ENCODE measurements at regions not wholly inside any gene's neighbourhood (a gene's known extent, or its start where the extent isn't known, plus 50 kb on each side); places are given as distances from the start of the nearest gene placed in this dataset.

- intact Hi-C loops (cut with DNase I, micrococcal nuclease): no loop called here
- Mint-ChIP-seq H3K27me3 (no peaks in the 10 kb centered on the region), H3K36me3 (ENCODE audit: low read depth) (no peaks in the 10 kb centered on the region), H3K4me3 (no peak overlapping the region), H3K9me3 (no peaks in the 10 kb centered on the region), H3K27ac (no peak overlapping the region), H3K4me1 (ENCODE audit: low read depth) (no peaks in the 10 kb centered on the region)
- Histone ChIP-seq H3K36me3 (ENCODE audit: insufficient read depth, low read length) (no peaks in the 10 kb centered on the region), H3K4me1 (ENCODE audit: insufficient read depth, low read length) (no peaks in the 10 kb centered on the region), H3K27me3 (ENCODE audit: control insufficient read depth in 1 of 2, insufficient read depth in 2 of 2, low read length in 2 of 2) (no peaks in the 10 kb centered on the region), H3K9me3 (ENCODE audit: control insufficient read depth in 1 of 2, insufficient read depth in 1 of 2, low read length in 2 of 2) (no peaks in the 10 kb centered on the region), H3K4me3 (ENCODE audit: low read length) (no peak overlapping the region), H3K27ac (ENCODE audit: low read depth in 1 of 2, low read length in 2 of 2) (no peak overlapping the region)
- DNase-seq (no peak), ATAC-seq (ENCODE audit: poor library complexity) (no peak)
- TF ChIP-seq, protein P1, sequence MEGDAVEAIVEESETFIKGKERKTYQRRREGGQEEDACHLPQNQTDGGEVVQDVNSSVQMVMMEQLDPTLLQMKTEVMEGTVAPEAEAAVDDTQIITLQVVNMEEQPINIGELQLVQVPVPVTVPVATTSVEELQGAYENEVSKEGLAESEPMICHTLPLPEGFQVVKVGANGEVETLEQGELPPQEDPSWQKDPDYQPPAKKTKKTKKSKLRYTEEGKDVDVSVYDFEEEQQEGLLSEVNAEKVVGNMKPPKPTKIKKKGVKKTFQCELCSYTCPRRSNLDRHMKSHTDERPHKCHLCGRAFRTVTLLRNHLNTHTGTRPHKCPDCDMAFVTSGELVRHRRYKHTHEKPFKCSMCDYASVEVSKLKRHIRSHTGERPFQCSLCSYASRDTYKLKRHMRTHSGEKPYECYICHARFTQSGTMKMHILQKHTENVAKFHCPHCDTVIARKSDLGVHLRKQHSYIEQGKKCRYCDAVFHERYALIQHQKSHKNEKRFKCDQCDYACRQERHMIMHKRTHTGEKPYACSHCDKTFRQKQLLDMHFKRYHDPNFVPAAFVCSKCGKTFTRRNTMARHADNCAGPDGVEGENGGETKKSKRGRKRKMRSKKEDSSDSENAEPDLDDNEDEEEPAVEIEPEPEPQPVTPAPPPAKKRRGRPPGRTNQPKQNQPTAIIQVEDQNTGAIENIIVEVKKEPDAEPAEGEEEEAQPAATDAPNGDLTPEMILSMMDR (IDR thresholded peaks at IDR 0.05): no peak
- ChIA-PET CTCF (no interaction called here), POLR2A (no interaction called here)
These were observed 146.2 kb upstream of the NDST4 start for GRCh38 chr4:115259642-115260041.

DNA sequence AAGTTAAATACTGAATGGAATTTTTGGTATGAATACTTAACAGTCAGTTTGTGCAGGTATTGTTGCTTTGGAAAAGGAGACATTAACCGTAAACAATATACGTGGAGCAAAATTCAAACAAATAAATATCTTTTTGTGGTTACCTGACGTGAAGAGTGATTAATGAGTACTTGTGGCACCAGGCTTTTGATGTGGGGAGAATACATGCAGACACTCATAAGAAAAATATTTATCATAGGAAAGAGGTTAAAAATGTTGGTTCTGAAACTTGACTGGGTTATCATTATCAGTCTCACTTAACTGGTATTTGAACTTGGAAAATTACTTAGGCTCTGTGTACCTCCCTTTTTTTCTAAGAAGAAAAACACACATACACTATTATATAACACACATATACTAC lies 136.4 kb upstream of the NDST4 start:
- H3K27ac Mint-ChIP-seq: no peak overlapping the region
- Histone ChIP-seq H3K4me3 (ENCODE audit: low read length) (no peak overlapping the region), H3K9me3 (ENCODE audit: control insufficient read depth in 1 of 2, insufficient read depth in 1 of 2, low read length in 2 of 2) (no peaks in the 10 kb centered on the region), H3K27ac (ENCODE audit: low read depth in 1 of 2, low read length in 2 of 2) (no peak overlapping the region), H3K36me3 (ENCODE audit: insufficient read depth, low read length) (no peaks in the 10 kb centered on the region), H3K4me1 (ENCODE audit: insufficient read depth, low read length) (no peaks in the 10 kb centered on the region), H3K27me3 (ENCODE audit: control insufficient read depth in 1 of 2, insufficient read depth in 2 of 2, low read length in 2 of 2) (no peaks in the 10 kb centered on the region)
- no peaks in the 10 kb centered on the region for H3K9me3 Mint-ChIP-seq
- intact Hi-C loops (cut with DNase I, micrococcal nuclease): no loop called here
- ChIA-PET CTCF (interaction anchor here (0.5 kb wide), 1 partner anchor 474 kb away, joined by 3 read pairs; no protein-coding TSS in a partner anchor), POLR2A (no interaction called here)
- H3K27me3 Mint-ChIP-seq: no peaks in the 10 kb centered on the region
- ATAC-seq (ENCODE audit: poor library complexity): no peak
- no peak for DNase-seq
- TF ChIP-seq, protein P1 (IDR thresholded peaks at IDR 0.05): no peak
- no peaks in the 10 kb centered on the region for H3K4me1 Mint-ChIP-seq (ENCODE audit: low read depth)
- H3K4me3 Mint-ChIP-seq: no peak overlapping the region
- H3K36me3 Mint-ChIP-seq (ENCODE audit: low read depth): no peaks in the 10 kb centered on the region

DNA sequence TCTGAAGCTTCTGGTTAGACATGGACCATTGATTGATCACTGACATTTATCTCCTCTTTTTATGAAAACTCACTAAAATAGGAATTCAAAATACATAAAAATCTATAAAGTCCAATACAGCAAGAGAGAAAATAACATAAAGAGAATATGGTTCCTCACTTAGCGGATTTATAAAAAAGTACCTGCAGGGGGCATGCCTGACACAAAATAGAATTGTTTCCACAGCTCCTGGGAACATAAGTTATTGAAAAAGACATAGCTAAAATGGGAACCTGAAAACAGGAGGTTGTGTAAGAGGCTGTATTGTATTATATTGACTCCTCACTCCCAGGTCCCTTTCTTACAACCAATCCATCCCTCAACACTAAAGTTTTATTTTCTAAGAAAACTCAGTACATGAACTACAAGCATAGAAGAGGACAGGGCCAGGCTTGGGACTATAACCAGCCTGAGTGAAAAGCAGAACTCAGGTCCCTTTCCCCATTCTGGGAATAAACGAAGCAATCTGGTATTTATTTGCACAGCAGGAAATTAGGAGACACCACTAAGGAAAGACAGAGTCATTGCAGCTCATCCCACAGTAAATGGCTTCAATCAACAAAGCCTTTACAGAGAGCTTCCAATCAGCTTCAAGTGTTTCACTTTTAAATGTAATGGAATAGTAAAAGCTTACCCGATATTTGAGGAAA lies 121.1 kb upstream of the NDST4 start:
- Mint-ChIP-seq H3K36me3 (ENCODE audit: low read depth) (no peaks in the 10 kb centered on the region), H3K4me1 (ENCODE audit: low read depth) (no peaks in the 10 kb centered on the region), H3K4me3 (no peak overlapping the region), H3K27me3 (no peaks in the 10 kb centered on the region), H3K27ac (no peak overlapping the region), H3K9me3 (no peaks in the 10 kb centered on the region)
- Histone ChIP-seq H3K4me1 (ENCODE audit: insufficient read depth, low read length) (no peaks in the 10 kb centered on the region), H3K27me3 (ENCODE audit: control insufficient read depth in 1 of 2, insufficient read depth in 2 of 2, low read length in 2 of 2) (no peaks in the 10 kb centered on the region), H3K4me3 (ENCODE audit: low read length) (no peak overlapping the region), H3K9me3 (ENCODE audit: control insufficient read depth in 1 of 2, insufficient read depth in 1 of 2, low read length in 2 of 2) (no peaks in the 10 kb centered on the region), H3K27ac (ENCODE audit: low read depth in 1 of 2, low read length in 2 of 2) (no peak overlapping the region), H3K36me3 (ENCODE audit: insufficient read depth, low read length) (no peaks in the 10 kb centered on the region)
- intact Hi-C loops (cut with DNase I, micrococcal nuclease): no loop called here
- ATAC-seq (ENCODE audit: poor library complexity) (no peak), DNase-seq (peak in 3 of 14 experiments; percentile 9 to 23 (median 14))
- CTCF ChIA-PET: no interaction called here
- TF ChIP-seq, protein P1 (IDR thresholded peaks at IDR 0.05): no peak
- POLR2A ChIA-PET: no interaction called here
